Breast epithelium (tissue), 3 donors: ENCODE measurements at regions not wholly inside any gene's neighbourhood (a gene's known extent, or its start where the extent isn't known, plus 50 kb on each side); places are given as distances from the start of the nearest gene placed in this dataset.
"Not testable (repeated sequence)": the region's sequence is repeated elsewhere in the genome, so short reads cannot be mapped to it uniquely, and the experiment has no call there.

Experiments
- CTCF ChIP-seq, 3 donors: fragments of 450-650 bp; IDR thresholded peaks; one replicate each; pipeline ENCODE4 v1.5.1; 2016 to 2017; ENCODE audit warnings: antibody characterized with exemption in 3 of 3, mild to moderate bottlenecking in 3 of 3, moderate library complexity in 3 of 3
- POLR2A ChIP-seq: fragments of 450-650 bp; IDR thresholded peaks from one replicate; pipeline ENCODE4 v1.6.1; 2016; ENCODE audit warnings: antibody characterized with exemption, mild to moderate bottlenecking, moderate library complexity

- not testable (repeated sequence) for TF ChIP-seq CTCF (IDR thresholded peaks at IDR 0.05); POLR2A
Measured at GRCh38 chr9:65414249-65414648, 129.2 kb upstream of the FOXD4L5 start.
